ENCODE measurements at regions not wholly inside any gene's neighbourhood (a gene's known extent, or its start where the extent isn't known, plus 50 kb on each side); places are given as distances from the start of the nearest gene placed in this dataset.
"Not testable (repeated sequence)": the region's sequence is repeated elsewhere in the genome, so short reads cannot be mapped to it uniquely, and the experiment has no call there.

DNA sequence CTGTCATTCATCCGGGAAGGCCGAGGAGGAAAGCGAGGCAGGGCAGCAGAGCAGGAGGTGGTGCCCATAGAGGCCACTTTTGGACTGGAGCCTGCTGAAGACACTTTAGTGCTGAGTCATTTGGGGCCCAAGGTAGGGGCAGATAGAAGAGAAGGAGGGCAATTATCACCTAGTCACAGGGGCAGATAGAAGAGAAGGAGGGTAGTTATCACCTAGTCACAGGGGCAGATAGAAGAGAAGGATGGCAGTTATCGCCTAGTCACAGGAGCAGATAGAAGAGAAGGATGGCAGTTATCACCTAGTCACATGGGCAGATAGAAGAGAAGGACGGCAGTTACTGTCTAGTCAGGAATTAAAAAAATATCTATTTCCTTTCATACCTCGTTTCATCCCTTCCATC is 1372.6 kb downstream of the FOXD4L5 start:
- DNase-seq: not testable (repeated sequence)

GRCh38 chr9:63909076-63909475 is 1375.9 kb downstream of the FOXD4L5 start:
- not testable (repeated sequence) for DNase-seq

- DNase-seq: not testable (repeated sequence)
Measured at GRCh38 chr9:63899637-63900190, 1385.3 kb downstream of the FOXD4L5 start.

GRCh38 chr9:63881386-63881785 is 1403.6 kb downstream of the FOXD4L5 start:
- not testable (repeated sequence) for DNase-seq

- not testable (repeated sequence) for DNase-seq
Measured at GRCh38 chr9:63876380-63876779, 1408.6 kb downstream of the FOXD4L5 start.

- DNase-seq: no peak
Measured at GRCh38 chr9:63859475-63860215, 1425.4 kb downstream of the FOXD4L5 start.

DNA sequence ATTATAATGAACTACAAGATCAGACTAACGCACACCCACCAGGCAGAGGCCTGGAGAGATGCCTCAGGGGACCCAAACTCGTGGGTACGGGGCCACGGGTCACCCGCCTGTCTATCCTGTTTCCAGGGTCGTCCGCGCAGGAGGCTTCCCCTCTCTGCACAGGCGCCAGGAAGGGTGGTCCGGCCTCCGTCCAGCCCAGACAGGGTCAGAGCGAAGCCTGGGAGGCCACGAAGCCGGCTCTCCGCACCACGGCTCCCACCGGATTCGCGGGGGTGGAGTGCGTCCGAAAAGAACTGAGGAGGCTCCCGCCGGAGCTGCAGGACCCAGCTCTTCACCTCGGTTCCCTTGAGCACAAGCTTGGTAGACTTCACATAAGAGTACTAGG is 1425.9 kb downstream of the FOXD4L5 start:
- DNase-seq: not testable (repeated sequence)

DNA sequence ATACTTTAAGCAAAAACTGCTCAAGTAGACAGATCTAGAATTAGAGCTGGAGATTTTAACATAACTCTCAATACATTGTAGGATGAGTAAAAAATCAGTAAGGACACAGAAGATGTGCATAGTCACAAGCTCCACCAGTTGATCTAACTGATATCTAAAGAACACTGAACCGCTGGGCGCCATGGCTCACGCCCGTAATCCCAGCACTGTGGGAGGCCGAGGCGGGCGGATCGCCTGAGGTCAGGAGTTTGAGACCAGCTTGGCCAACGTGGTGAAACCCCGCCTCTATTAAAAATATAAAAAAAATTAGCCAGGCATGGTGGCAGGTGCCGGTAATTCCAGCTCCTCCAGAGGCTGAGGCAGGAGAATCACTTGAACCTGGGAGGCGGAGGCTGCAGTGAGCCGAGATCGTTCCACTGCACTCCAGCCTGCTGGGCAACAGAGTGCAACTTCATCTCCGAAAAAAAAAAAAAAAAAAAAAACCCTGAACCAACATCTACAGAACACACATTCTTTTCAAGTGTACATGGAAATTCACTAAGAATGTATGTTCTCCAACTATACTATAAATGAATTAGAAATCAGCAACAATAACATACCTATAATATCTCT is 1431.8 kb downstream of the FOXD4L5 start:
- not testable (repeated sequence) for DNase-seq

- DNase-seq: not testable (repeated sequence)
Measured at GRCh38 chr9:63824804-63825203, 1460.2 kb downstream of the FOXD4L5 start.

DNA sequence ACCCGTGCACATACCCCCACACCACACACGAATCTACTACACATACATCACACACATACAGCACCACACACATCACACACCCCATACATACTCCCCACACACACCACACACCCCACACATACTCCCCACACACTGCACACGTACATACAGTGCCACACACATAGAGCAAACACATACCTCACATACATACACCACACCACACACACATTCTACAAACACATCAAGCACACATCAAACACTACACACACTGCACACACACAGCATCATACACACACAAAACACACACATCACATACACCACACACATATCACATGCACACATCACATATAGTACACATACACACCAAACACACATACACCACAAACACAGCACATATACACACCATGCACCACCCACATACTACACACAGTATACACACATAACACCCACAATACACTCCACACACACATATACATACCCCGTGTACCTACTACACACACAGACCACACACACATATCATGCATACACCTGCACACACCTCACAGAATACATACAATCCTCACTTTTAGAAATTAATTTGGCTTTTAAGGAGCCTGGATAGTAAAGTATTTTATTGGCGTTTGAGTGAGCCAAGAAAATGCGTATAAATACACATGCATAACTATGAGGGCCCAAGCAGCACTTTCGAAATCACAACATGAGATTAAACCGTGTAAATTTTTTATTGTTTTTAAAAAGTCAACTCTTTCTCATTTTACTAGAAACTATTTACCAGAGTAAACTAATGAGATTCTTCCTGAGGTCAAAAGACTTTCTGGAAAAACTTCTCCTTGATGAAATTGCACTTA is 1461.4 kb downstream of the FOXD4L5 start:
- not testable (repeated sequence) for DNase-seq

GRCh38 chr9:63822615-63823374 is 1462.2 kb downstream of the FOXD4L5 start:
- not testable (repeated sequence) for DNase-seq

- not testable (repeated sequence) for DNase-seq
Measured at GRCh38 chr9:63821293-63821692, 1463.7 kb downstream of the FOXD4L5 start.

- not testable (repeated sequence) for DNase-seq
Measured at GRCh38 chr9:63820882-63821281, 1464.1 kb downstream of the FOXD4L5 start.

- DNase-seq: not testable (repeated sequence)
Measured at GRCh38 chr9:63820383-63820782, 1464.6 kb downstream of the FOXD4L5 start.

DNA sequence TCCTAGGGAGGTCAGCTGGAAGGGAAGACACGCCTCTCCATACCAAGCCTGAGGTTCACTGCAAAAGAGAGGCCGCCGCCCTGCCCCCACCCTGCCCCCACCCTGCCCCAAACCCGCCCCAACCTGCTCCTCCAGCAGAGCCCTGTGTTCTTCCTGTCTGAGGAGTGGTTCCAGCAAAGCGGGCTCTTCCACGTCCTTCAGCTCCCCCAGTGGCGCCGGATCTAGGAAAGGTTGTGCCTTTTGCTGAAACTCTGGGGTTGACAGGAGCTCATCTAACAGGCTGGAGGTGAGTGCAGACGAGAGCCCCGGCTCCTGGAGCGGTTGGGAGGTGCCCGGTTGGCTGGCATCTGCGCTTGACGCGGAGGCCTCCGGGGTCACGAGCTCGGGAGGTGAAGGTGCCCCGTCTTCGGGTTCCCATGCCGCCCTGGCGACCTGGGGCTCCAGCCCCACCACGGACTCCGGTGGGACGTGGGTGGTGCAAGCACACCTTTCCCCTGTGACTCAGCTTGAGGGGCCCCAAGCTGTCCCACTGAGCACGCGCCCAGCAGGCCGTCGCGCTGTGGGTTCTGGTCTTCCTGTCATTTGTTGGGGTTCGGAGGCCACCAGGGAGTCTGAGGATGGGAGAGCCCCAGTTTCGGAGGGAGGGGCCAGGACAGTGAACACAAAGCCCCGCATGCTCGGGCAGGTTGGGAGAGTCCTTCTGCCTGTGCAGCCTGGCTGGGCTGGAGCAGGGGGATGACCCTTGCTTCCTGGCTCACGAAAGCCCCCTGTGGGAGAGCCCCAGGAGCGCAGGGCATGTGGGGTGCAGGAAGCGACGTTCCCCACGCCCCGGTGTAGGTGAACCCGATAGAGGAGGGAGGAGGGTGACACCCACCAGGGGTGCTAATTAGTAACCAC is 1467.1 kb downstream of the FOXD4L5 start:
- DNase-seq: no peak

DNA sequence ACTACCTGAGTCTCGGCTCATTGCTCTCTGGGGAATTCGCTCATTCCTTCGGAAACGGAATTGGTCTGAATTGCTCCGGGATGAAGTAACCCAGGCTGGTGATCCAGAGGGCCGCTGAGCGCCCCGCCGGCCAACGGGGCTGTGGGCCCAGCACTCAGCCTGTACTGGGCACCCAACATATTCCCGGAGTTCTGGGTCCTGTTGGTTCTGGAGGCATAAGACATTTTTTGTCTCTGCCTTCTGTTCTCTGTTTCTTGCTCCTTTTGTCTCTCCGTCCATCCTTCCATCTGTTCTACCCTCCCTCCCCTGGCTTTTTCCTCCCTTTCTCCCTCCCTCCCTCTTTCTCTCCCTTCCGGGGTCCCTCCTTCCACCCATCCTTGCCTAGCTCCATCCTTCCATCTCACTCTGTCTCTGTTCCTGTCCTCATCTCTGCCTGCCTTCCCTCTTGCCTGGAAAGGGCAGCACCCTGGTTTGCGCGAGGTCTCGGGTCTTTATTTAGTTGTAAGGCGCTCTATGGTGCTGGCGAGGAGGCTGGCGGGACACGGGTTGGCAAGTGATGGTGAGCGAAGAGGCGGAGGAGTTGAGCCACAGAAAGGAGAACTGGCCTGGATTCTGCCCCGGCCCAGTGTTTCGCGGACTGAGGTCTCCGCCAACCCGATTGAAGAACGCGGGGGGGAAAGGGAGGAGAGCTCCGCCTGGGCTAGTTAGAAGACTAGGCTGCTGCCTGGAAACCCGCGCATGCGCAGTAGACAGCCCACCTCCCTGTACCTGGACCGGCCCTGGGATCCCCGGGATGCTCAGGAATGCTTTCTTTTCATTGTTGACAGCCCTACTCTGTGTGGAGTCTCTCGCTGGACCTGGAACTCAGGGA is 1468.0 kb downstream of the FOXD4L5 start:
- peak; percentile 78 for DNase-seq

GRCh38 chr9:63814970-63815669 is 1469.9 kb downstream of the FOXD4L5 start:
- DNase-seq: not testable (repeated sequence)

- DNase-seq: not testable (repeated sequence)
Measured at GRCh38 chr9:63813391-63814021, 1471.5 kb downstream of the FOXD4L5 start.

DNA sequence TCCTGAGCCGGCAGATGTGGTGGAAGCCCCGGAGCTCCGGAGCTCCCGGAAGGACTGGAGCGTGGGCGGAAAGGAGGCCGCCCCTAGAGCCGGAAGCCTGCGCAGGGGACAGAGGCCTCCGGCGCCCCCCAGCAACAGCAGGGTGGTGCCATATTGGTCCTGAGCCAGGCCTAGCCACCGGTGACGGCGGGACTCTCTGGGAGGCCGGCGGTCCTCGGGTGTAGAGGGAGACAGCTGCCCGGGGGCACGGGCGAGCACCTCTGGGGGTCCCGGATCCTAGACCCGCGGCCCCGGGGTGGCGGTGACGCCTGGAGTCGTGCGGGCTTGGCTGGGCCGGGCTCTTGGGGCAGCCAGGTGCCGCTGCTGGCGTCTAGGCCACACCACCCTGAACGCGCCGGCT is 1472.2 kb downstream of the FOXD4L5 start:
- not testable (repeated sequence) for DNase-seq
